Peyer's patch (tissue), 4 donors: ENCODE measurements at regions not wholly inside any gene's neighbourhood (a gene's known extent, or its start where the extent isn't known, plus 50 kb on each side); places are given as distances from the start of the nearest gene placed in this dataset.

Experiments used
- CTCF ChIP-seq, 6 experiments: fragments of 450-650 bp in 4 of 6; fragments of 200-600 bp in 2 of 6; sonication (generic) in 1 of 6; IDR thresholded peaks; one replicate each; pipeline ENCODE4 v1.5.1; 2017 to 2019; ENCODE audit warnings: antibody characterized with exemption in 6 of 6, mild to moderate bottlenecking in 3 of 6, moderate library complexity in 1 of 6
- POLR2A ChIP-seq, 2 donors: fragments of 450-650 bp; IDR thresholded peaks; one replicate each; pipeline ENCODE4 v1.5.1; 2017; ENCODE audit warnings: antibody characterized with exemption in 2 of 2, mild to moderate bottlenecking in 2 of 2, moderate library complexity in 2 of 2

GRCh38 chr3:23667536-23668429, 138.0 kb upstream of the UBE2E1 start:
- TF ChIP-seq POLR2A (IDR thresholded peaks at IDR 0.05) (no peak), CTCF (IDR thresholded peaks at IDR 0.05) (no peak)
